ENCODE measurements at regions not wholly inside any gene's neighbourhood (a gene's known extent, or its start where the extent isn't known, plus 50 kb on each side); places are given as distances from the start of the nearest gene placed in this dataset.
"Not testable (repeated sequence)": the region's sequence is repeated elsewhere in the genome, so short reads cannot be mapped to it uniquely, and the experiment has no call there.

DNA sequence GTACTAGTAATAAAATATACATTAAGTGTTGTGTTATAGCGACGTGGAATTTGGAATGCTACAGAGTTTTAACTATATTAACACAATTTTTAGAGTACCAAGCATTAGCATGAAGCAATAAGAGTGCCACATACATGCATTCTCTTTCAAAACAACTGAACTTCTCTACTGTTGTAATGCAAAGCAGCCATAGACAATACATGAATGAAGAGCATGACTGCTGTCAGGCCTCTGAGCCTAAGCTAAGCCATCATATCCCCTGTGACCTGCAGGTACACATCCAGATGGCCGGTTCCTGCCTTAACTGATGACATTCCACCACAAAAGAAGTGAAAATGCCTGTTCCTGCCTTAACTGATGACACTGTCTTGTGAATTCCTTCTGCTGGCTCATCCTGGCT lies 216.2 kb upstream of the ANXA10 start:
- TF ChIP-seq, protein P1, sequence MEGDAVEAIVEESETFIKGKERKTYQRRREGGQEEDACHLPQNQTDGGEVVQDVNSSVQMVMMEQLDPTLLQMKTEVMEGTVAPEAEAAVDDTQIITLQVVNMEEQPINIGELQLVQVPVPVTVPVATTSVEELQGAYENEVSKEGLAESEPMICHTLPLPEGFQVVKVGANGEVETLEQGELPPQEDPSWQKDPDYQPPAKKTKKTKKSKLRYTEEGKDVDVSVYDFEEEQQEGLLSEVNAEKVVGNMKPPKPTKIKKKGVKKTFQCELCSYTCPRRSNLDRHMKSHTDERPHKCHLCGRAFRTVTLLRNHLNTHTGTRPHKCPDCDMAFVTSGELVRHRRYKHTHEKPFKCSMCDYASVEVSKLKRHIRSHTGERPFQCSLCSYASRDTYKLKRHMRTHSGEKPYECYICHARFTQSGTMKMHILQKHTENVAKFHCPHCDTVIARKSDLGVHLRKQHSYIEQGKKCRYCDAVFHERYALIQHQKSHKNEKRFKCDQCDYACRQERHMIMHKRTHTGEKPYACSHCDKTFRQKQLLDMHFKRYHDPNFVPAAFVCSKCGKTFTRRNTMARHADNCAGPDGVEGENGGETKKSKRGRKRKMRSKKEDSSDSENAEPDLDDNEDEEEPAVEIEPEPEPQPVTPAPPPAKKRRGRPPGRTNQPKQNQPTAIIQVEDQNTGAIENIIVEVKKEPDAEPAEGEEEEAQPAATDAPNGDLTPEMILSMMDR (conservative IDR thresholded peaks at IDR 0.05 in 1 of 2, IDR thresholded peaks at IDR 0.05 in 1 of 2; ENCODE audit: extremely low read depth in 1 of 2, insufficient read depth in 1 of 2, low read depth in 1 of 2, low read length in 2 of 2) = not testable (repeated sequence)
- TF ChIP-seq EZH2 (IDR thresholded peaks at IDR 0.05; ENCODE audit: borderline replicate concordance, low read length) = not testable (repeated sequence)
